HCT116 (cell line): ENCODE measurements at regions not wholly inside any gene's neighbourhood (a gene's known extent, or its start where the extent isn't known, plus 50 kb on each side); places are given as distances from the start of the nearest gene placed in this dataset.
A peak's percentile ranks its signal among the peaks of the same experiment; 100 is the strongest.

Experiments
- CTCF ChIP-seq, 3 experiments: fragments of 200-600 bp in 1 of 3; sonication (generic) in 1 of 3; IDR thresholded peaks in 2 of 3; conservative IDR thresholded peaks in 1 of 3; 2 replicates each; pipeline ENCODE4 v1.5.1; 2012 to 2017; ENCODE audit warnings: low read depth in 2 of 3, low read length in 2 of 3, antibody characterized with exemption in 1 of 3, borderline replicate concordance in 1 of 3, control low read depth in 1 of 3, mild to moderate bottlenecking in 1 of 3, mixed read lengths in 1 of 3, mixed run types in 1 of 3, moderate library complexity in 1 of 3; ENCODE audit not compliant: insufficient read depth in 1 of 3
- ELF1 ChIP-seq: IDR thresholded peaks from 2 replicates; pipeline ENCODE4 v1.6.1; 2012; ENCODE audit warnings: low read depth, borderline replicate concordance
- EZH2phosphoT487 ChIP-seq: fragments of 200-600 bp; IDR thresholded peaks from 2 replicates; pipeline ENCODE4 v1.6.1; 2018; ENCODE audit warnings: antibody characterized with exemption, borderline replicate concordance
- MAX ChIP-seq: IDR thresholded peaks from 2 replicates; pipeline ENCODE4 v1.6.1; 2012
- POLR2A ChIP-seq: IDR thresholded peaks from 2 replicates; pipeline ENCODE4 v1.7.0; 2011; ENCODE audit warnings: borderline replicate concordance; ENCODE audit not compliant: insufficient read depth, insufficient read length; ENCODE audit errors: extremely low read depth
- POLR2AphosphoS5 ChIP-seq: IDR thresholded peaks from 2 replicates; pipeline ENCODE4 v1.6.1; 2011; ENCODE audit warnings: mild to moderate bottlenecking, low read depth, low read length, moderate library complexity
- SIN3A ChIP-seq: IDR thresholded peaks from 2 replicates; pipeline ENCODE4 v1.6.1; 2012; ENCODE audit warnings: low read depth
- YY1 ChIP-seq: IDR thresholded peaks from 2 replicates; pipeline ENCODE4 v1.6.1; 2011; ENCODE audit warnings: low read length, low read depth, moderate library complexity, mild to moderate bottlenecking; ENCODE audit not compliant: insufficient replicate concordance; ENCODE audit errors: extremely low read depth

GRCh38 chr6:4714961-4715501, 61.2 kb upstream of the CDYL start:
- TF ChIP-seq POLR2A (no peak), SIN3A (no peak), POLR2AphosphoS5 (no peak), ELF1 (no peak), YY1 (no peak), MAX (peak; percentile 50; the same call in 1 of the 2 replicates), CTCF (IDR thresholded peaks at IDR 0.05 in 2 of 3, conservative IDR thresholded peaks at IDR 0.05 in 1 of 3; ENCODE audit: borderline replicate concordance in 1 of 3, insufficient read depth in 1 of 3, low read depth in 2 of 3, low read length in 2 of 3) (no peak), EZH2phosphoT487 (no peak)
